C4-2B (cell line): ENCODE measurements at regions not wholly inside any gene's neighbourhood (a gene's known extent, or its start where the extent isn't known, plus 50 kb on each side); places are given as distances from the start of the nearest gene placed in this dataset.

Experiments used
- H3K27ac ChIP-seq: fragments of 450-650 bp; 2 replicates; pipeline ENCODE4 v1.5.1; 2017
- ZFX ChIP-seq: fragments of 450-650 bp; IDR thresholded peaks from 2 replicates; pipeline ENCODE4 v1.6.1; 2017
- TF ChIP-seq, protein P1 (sequence below): fragments of 450-650 bp; conservative IDR thresholded peaks from 2 replicates; pipeline ENCODE4 v1.5.1; 2017; ENCODE audit warnings: mild to moderate bottlenecking

DNA sequence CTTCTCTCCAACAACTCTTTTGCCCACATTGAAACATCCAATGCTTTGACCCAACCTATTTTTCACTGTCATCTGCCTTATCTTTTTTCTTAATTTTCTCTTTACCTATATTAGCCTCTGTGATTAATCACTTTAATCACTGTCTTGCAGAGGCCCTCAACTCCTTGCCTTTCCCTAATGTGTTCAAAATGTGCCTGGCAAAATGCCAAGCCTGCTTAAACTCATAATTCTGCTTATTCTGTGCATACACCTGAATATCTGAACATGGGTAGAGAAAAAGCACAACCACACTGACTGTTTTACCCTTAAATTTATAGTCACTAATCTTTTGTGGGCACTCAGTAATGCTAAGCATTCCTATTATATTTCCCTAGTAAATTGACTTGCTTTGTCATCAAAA lies 63.0 kb upstream of the GALNT13 start:
- no peak overlapping the region for H3K27ac ChIP-seq
- no peak for TF ChIP-seq ZFX
- TF ChIP-seq, protein P1, sequence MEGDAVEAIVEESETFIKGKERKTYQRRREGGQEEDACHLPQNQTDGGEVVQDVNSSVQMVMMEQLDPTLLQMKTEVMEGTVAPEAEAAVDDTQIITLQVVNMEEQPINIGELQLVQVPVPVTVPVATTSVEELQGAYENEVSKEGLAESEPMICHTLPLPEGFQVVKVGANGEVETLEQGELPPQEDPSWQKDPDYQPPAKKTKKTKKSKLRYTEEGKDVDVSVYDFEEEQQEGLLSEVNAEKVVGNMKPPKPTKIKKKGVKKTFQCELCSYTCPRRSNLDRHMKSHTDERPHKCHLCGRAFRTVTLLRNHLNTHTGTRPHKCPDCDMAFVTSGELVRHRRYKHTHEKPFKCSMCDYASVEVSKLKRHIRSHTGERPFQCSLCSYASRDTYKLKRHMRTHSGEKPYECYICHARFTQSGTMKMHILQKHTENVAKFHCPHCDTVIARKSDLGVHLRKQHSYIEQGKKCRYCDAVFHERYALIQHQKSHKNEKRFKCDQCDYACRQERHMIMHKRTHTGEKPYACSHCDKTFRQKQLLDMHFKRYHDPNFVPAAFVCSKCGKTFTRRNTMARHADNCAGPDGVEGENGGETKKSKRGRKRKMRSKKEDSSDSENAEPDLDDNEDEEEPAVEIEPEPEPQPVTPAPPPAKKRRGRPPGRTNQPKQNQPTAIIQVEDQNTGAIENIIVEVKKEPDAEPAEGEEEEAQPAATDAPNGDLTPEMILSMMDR = no peak

DNA sequence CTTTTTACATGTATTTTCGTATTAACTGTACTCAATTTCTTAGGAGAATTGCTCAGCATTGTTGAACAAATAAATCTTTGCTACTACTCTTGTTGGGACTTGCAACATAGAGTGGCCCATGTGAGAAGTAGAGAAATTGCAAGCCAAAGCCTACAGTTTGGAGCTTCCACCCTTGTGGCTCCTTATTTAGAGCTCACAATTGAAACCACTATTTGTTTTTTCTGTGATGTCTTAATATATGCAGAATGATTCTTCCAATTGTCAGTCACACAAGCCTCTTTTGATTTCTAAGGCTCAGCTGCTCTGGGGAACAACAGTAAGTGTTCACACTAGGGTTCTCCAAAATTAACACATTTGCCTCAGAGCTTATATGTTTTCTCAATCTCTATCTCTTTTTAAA lies 60.2 kb upstream of the GALNT13 start:
- no peak overlapping the region for H3K27ac ChIP-seq
- TF ChIP-seq ZFX = no peak
- TF ChIP-seq, protein P1 = no peak

DNA sequence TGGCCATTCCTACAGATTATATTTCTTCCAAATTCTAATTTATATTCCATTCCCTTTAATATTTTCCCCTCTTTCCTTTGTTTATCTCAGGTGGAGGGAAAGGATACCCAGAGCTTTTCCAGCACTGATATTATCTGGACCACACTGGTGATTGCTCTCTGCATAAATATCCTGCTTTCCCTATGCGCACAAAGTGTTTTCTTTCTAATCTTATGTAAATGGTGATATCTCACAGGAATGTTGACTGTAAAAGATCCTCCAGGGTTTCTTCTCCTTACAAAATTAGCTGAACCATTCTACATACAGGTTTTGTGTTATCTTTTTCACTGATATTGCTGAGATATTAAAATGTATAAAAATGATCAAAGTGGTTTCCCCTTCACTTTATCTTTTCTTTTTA lies 59.1 kb upstream of the GALNT13 start:
- H3K27ac ChIP-seq = no peak overlapping the region
- TF ChIP-seq, protein P1 = no peak
- no peak for TF ChIP-seq ZFX

DNA sequence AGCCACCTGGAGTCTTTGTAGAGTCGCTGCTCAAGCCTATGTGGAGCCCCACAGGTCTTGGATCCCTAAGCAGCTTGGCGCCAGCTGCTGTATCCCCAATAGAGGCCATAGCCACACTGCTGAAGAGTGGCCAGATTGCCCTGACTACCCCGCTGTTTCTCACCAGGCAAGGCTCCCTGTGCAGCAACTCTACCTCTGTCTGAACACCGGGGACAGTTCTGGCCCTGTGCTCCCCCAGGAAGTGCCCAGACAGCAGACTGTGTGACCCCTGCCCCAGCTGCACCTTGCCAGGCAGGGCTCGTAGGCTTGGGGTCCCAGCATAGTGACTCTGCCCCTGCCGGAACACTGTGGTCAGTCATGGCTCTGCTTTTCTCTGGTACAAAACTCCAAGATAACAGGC lies 53.5 kb upstream of the GALNT13 start:
- TF ChIP-seq ZFX = no peak
- TF ChIP-seq, protein P1 = no peak
- no peak overlapping the region for H3K27ac ChIP-seq

DNA sequence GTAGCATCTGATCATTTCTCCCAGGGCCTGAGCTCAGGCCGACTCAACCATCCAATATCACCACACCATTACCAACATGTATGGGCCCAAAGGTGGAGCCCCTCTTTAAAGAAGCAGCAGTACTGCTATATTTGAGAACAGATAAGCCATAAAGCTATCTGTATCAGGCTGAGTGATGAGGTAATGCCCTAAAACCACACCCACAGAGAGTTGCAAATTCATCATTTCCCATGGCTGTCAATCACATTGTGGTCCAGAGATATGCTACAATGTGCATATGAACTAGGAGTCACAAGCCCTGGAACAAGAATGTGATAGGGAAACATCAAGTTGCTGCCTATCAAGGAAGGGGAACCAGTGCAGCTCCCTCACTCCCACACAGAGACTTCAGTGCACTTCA lies 52.6 kb upstream of the GALNT13 start:
- TF ChIP-seq, protein P1 = no peak
- TF ChIP-seq ZFX = no peak
- no peak overlapping the region for H3K27ac ChIP-seq

DNA sequence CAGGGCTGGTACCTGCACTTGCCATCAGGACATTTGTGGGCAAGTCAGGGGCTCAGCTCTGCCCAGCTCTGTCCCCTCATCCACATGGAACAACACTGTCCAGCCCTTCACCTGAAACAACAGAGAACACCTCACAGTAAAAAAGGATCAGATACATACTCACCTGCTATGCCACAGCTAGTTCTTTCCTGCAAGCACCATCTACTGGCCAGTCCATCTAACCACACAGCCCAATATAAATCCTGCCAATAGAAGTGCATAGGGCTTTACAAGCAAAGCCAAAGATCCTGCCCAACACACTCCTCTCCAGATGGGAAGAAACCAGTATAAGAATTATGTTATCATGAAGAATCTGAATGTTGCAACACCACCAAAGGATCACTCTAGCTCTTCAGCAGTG lies 52.2 kb upstream of the GALNT13 start:
- no peak overlapping the region for H3K27ac ChIP-seq
- no peak for TF ChIP-seq ZFX
- TF ChIP-seq, protein P1 = peak; percentile 7; the same call in 1 of the 2 replicates
